Cardiac muscle cell (in vitro differentiated cells and primary cell): ENCODE measurements at regions not wholly inside any gene's neighbourhood (a gene's known extent, or its start where the extent isn't known, plus 50 kb on each side); places are given as distances from the start of the nearest gene placed in this dataset.
A peak's percentile ranks its signal among the peaks of the same experiment; 100 is the strongest.

ENCODE experiments used
- DNase-seq, 2 donors: peaks; one replicate each; pipeline versions ENCODE4 v3.0.0 to v3.0.0-alpha.2; 2010 to 2017; ENCODE audit warnings: low read depth in 1 of 2, low spot score in 1 of 2
- H3K27ac ChIP-seq: fragments of 200-600 bp; sonication (generic); 2 replicates; pipeline ENCODE4 v1.5.1; 2016
- H3K27me3 ChIP-seq: fragments of 200-600 bp; sonication (generic); 2 replicates; pipeline ENCODE4 v1.6.0; 2016; ENCODE audit warnings: control low read depth
- H3K36me3 ChIP-seq: fragments of 200-600 bp; sonication (generic); 2 replicates; pipeline ENCODE4 v1.5.1; 2016; ENCODE audit warnings: control low read depth
- H3K4me1 ChIP-seq: fragments of 200-600 bp; sonication (generic); 2 replicates; pipeline ENCODE4 v1.8.1; 2017; ENCODE audit warnings: low read depth, mild to moderate bottlenecking, mixed run types
- H3K4me3 ChIP-seq: fragments of 200-600 bp; sonication (generic); 2 replicates; pipeline ENCODE4 v1.5.1; 2016; ENCODE audit warnings: mild to moderate bottlenecking
- H3K9me3 ChIP-seq: fragments of 200-600 bp; sonication (generic); 2 replicates; pipeline ENCODE4 v1.5.1; 2017; ENCODE audit warnings: low read depth, mild to moderate bottlenecking, control low read depth
- CTCF ChIP-seq: IDR thresholded peaks from 2 replicates; pipeline ENCODE4 v1.5.1; 2012; ENCODE audit warnings: low read depth, mild to moderate bottlenecking, low read length

DNA sequence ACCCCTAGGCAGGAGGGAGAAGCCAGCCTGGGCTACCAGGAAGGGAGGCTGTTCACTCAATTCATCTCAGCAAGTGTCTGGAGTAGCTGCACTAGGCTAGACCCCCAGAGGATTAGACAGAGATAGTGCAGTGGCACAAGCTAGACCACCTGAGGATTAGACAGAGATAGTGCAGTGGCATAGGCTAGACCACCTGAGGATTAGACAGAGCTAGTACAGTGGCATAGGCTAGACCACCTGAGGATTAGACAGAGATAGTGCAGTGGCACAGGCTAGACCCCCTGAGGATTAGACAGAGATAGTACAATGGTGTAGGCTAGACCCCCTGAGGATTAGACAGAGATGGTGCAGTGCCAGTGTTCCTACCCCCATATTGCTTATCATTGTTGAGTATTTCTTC, 74.1 kb upstream of the SDK2 start:
- Histone ChIP-seq H3K27me3 (no peaks in the 10 kb centered on the region), H3K4me3 (no peak overlapping the region), H3K4me1 (peaks cover 23% of the 10 kb centered on the region), H3K36me3 (no peaks in the 10 kb centered on the region), H3K9me3 (no peaks in the 10 kb centered on the region), H3K27ac (no peak overlapping the region)
- DNase-seq: no peak
- TF ChIP-seq CTCF: no peak

DNA sequence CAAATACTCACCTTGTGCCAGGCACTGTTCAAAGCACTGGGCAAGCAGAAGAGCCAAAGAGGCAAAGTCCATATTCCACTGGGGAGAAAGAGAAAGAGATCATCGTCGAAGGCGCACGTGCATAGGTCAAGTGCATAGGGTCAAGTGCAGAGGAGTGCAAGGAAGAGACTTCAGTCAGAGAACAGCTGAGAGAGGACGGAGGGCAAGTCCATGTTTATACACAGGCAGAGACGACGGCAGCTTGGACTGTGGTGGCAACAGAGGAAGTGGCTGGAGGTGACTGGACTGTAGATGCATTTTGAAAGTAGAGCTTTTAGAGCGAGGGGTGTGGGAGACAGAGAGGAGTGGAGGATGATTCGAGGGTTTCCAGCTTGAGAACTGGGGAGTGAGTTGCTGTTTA, 74.7 kb upstream of the SDK2 start:
- Histone ChIP-seq H3K27me3 (no peaks in the 10 kb centered on the region), H3K4me3 (no peak overlapping the region), H3K4me1 (peaks cover 17% of the 10 kb centered on the region), H3K36me3 (no peaks in the 10 kb centered on the region), H3K27ac (peak overlapping the region; percentile 13), H3K9me3 (no peaks in the 10 kb centered on the region)
- TF ChIP-seq CTCF: no peak
- peak in 1 of 2 donors; percentile 63 for DNase-seq

GRCh38 chr17:73719588-73720071, 75.4 kb upstream of the SDK2 start:
- TF ChIP-seq CTCF: no peak
- peak overlapping the region; percentile 13 for H3K27ac ChIP-seq
- no peaks in the 10 kb centered on the region for H3K36me3 ChIP-seq
- DNase-seq: peak; percentile 5 to 79
- H3K27me3 ChIP-seq: no peaks in the 10 kb centered on the region
- no peaks in the 10 kb centered on the region for H3K9me3 ChIP-seq
- H3K4me1 ChIP-seq: peaks cover 14% of the 10 kb centered on the region
- H3K4me3 ChIP-seq: no peak overlapping the region

DNA sequence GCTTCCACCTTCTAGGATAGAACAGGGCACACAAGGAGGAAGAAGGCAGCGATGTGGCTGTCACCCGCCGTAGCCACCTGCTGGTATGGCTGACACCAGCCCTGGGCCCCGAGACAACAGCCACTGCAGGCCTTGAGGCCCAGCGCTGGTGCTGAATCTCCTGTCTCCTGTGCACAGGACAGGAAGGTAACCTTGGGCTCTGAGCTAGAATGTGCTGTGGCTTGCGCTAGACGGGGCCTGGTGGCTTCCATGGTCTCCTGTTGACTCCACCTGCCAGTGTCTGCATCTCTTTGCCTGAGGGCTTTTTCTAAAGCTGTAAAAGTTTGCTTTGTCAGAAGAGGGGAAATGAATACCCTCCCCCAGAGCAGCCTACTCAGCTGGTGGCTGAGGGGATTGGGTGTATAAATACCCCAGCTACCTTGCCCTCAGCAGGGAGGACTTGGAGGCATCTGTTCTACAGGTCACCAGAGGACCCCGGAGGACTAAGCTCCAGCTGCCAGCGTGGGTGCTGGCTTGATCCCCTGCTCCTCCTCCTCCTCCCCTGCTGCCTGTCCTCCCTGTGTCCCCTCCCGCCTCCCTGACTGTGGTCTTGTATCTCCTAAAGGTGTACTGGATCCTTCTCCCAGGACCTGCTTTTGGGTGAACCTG, 76.1 kb upstream of the SDK2 start:
- peak in 1 of 2 donors; percentile 36 for DNase-seq
- Histone ChIP-seq H3K9me3 (no peaks in the 10 kb centered on the region), H3K27ac (peak overlapping the region; percentile 13), H3K4me3 (no peak overlapping the region), H3K36me3 (no peaks in the 10 kb centered on the region), H3K4me1 (peaks cover 14% of the 10 kb centered on the region), H3K27me3 (no peaks in the 10 kb centered on the region)
- TF ChIP-seq CTCF: no peak

DNA sequence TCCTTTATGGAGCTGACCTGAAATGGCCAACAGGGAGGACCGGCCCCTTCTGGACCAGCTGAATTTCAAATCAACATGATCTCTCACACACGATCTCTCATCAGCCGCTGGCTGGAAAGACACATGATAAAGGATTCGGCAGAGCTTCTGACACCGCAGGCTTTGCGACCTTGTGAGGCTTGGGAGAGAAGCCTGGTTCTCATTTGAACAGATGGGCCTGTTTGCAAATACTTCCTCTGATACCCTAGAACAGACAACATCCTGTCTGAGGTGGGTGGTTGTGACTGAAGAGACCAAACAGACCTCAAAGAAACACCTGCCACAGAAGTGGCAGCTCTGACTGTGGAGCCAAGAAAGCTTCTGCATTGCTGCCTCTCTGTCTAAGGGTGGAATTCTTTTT, 77.9 kb upstream of the SDK2 start:
- Histone ChIP-seq H3K36me3 (no peaks in the 10 kb centered on the region), H3K4me1 (peaks cover 14% of the 10 kb centered on the region), H3K27ac (no peak overlapping the region), H3K27me3 (no peaks in the 10 kb centered on the region), H3K4me3 (no peak overlapping the region), H3K9me3 (no peaks in the 10 kb centered on the region)
- no peak for TF ChIP-seq CTCF
- DNase-seq: no peak
